Stimulated activated CD4-positive, alpha-beta T cell treated with anti-CD3 and anti-CD28 coated beads, Interleukin-1b, Interleukin-23, amount 100 ng/mL, for 48 hours (primary cell): ENCODE measurements at regions not wholly inside any gene's neighbourhood (a gene's known extent, or its start where the extent isn't known, plus 50 kb on each side); places are given as distances from the start of the nearest gene placed in this dataset.
"Not testable (repeated sequence)": the region's sequence is repeated elsewhere in the genome, so short reads cannot be mapped to it uniquely, and the experiment has no call there.

Source experiments
- DNase-seq: peaks from one replicate; pipeline ENCODE4 v3.0.0-alpha.2; 2020

GRCh38 chr12:4154672-4155225 lies 118.8 kb upstream of the CCND2 start:
- DNase-seq, result no peak

- DNase-seq, result peak; percentile 74
Measured at GRCh38 chr12:4153343-4153892, 120.1 kb upstream of the CCND2 start.

GRCh38 chr12:4152145-4152795 lies 121.3 kb upstream of the CCND2 start:
- DNase-seq, result no peak

GRCh38 chr12:4151362-4152121 lies 122.0 kb upstream of the CCND2 start:
- DNase-seq, result no peak

GRCh38 chr12:4150355-4150754 lies 123.2 kb upstream of the CCND2 start:
- not testable (repeated sequence) for DNase-seq

GRCh38 chr12:4148418-4149056 lies 125.0 kb upstream of the CCND2 start:
- DNase-seq, result peak; percentile 59

GRCh38 chr12:4147031-4147481 lies 126.5 kb upstream of the CCND2 start:
- no peak for DNase-seq

GRCh38 chr12:4145990-4146859 lies 127.3 kb upstream of the CCND2 start:
- peak; percentile 84 for DNase-seq

GRCh38 chr12:4144676-4145075 lies 128.9 kb upstream of the CCND2 start:
- DNase-seq, result no peak

- no peak for DNase-seq
Measured at GRCh38 chr12:4143896-4144295, 129.7 kb upstream of the CCND2 start.

GRCh38 chr12:4141348-4142270 lies 132.0 kb upstream of the CCND2 start:
- no peak for DNase-seq

- DNase-seq, result no peak
Measured at GRCh38 chr12:4140581-4141301, 132.8 kb upstream of the CCND2 start.

GRCh38 chr12:4139191-4139590 lies 134.4 kb upstream of the CCND2 start:
- no peak for DNase-seq

- DNase-seq, result not testable (repeated sequence)
Measured at GRCh38 chr12:4138532-4138931, 135.0 kb upstream of the CCND2 start.

GRCh38 chr12:4138051-4138450 lies 135.5 kb upstream of the CCND2 start:
- no peak for DNase-seq

- no peak for DNase-seq
Measured at GRCh38 chr12:4137441-4137840, 136.1 kb upstream of the CCND2 start.

GRCh38 chr12:4137015-4137414 lies 136.5 kb upstream of the CCND2 start:
- no peak for DNase-seq

GRCh38 chr12:4135919-4136605 lies 137.5 kb upstream of the CCND2 start:
- peak; percentile 88 for DNase-seq

GRCh38 chr12:4134448-4135263 lies 138.9 kb upstream of the CCND2 start:
- no peak for DNase-seq
